ENCODE measurements at regions not wholly inside any gene's neighbourhood (a gene's known extent, or its start where the extent isn't known, plus 50 kb on each side); places are given as distances from the start of the nearest gene placed in this dataset.

- TF ChIP-seq CTCF (IDR thresholded peaks at IDR 0.05) (no peak), POLR2A (IDR thresholded peaks at IDR 0.05) (no peak)
Measured at GRCh38 chr18:45342166-45342565, 273.1 kb upstream of the SLC14A2 start.

Data from breast epithelium (tissue), 3 donors.